Fibroblast of lung (primary cell): ENCODE measurements at regions not wholly inside any gene's neighbourhood (a gene's known extent, or its start where the extent isn't known, plus 50 kb on each side); places are given as distances from the start of the nearest gene placed in this dataset.

ENCODE experiments used
- CTCF ChIP-seq, 2 donors: IDR thresholded peaks in 1 of 2; conservative IDR thresholded peaks in 1 of 2; 1 replicate in 1 of 2; 2 replicates in 1 of 2; pipeline ENCODE4 v1.5.1; 2011 to 2012; ENCODE audit warnings: low read length in 2 of 2, control low read depth in 1 of 2, inconsistent platforms in 1 of 2, low read depth in 1 of 2, mild to moderate bottlenecking in 1 of 2
- EZH2 ChIP-seq: IDR thresholded peaks from 2 replicates; pipeline ENCODE4 v1.5.1; 2012; ENCODE audit warnings: low read length, control low read depth, mild to moderate bottlenecking; ENCODE audit errors: missing control alignments

GRCh38 chr12:88934163-88934747 lies 354.0 kb upstream of the KITLG start:
- no peak for TF ChIP-seq CTCF (conservative IDR thresholded peaks at IDR 0.05 in 1 of 2, IDR thresholded peaks at IDR 0.05 in 1 of 2; ENCODE audit: low read depth in 1 of 2, low read length in 2 of 2)
- no peak for TF ChIP-seq EZH2
